ENCODE measurements at regions not wholly inside any gene's neighbourhood (a gene's known extent, or its start where the extent isn't known, plus 50 kb on each side); places are given as distances from the start of the nearest gene placed in this dataset.
"Not testable (repeated sequence)": the region's sequence is repeated elsewhere in the genome, so short reads cannot be mapped to it uniquely, and the experiment has no call there.

GRCh38 chr2:72078773-72079172 is 68.9 kb downstream of the CYP26B1 start:
- no peak overlapping the region for H2BK120ac ChIP-seq (ENCODE audit: low read depth, low read length)
- H3K9me3 ChIP-seq (ENCODE audit: control insufficient read depth, low read length) = peaks cover 18% of the 10 kb centered on the region
- peaks cover 12% of the 10 kb centered on the region for H3K4me1 ChIP-seq (ENCODE audit: control insufficient read depth, insufficient read depth, low read depth, low read length)
- no peak overlapping the region for H2AK5ac ChIP-seq (ENCODE audit: low read length, severe bottlenecking)
- no peak overlapping the region for H3K14ac ChIP-seq (ENCODE audit: low read length in 2 of 2)
- H3K27ac ChIP-seq (ENCODE audit: low read length, poor library complexity, severe bottlenecking) = no peak overlapping the region
- no peaks in the 10 kb centered on the region for H3K36me3 ChIP-seq (ENCODE audit: control insufficient read depth in 1 of 2, insufficient read depth in 2 of 2, low read depth in 1 of 2, low read length in 2 of 2)
- no peaks in the 10 kb centered on the region for H3K79me1 ChIP-seq (replicated peaks; ENCODE audit: low read length, poor library complexity, severe bottlenecking)
- no peak overlapping the region for H3K4me3 ChIP-seq (ENCODE audit: insufficient read depth in 1 of 2, low read depth in 1 of 2, low read length in 2 of 2)
- 76% methylated on average over 6 of the region's 6 CpGs for WGBS
- H2BK12ac ChIP-seq (ENCODE audit: low read length in 2 of 2) = no peak overlapping the region
- H2BK15ac ChIP-seq (ENCODE audit: low read depth, poor library complexity, severe bottlenecking) = no peak overlapping the region
- peaks cover 0 to 6% of the 10 kb centered on the region in 2 experiments for H3K27me3 ChIP-seq (ENCODE audit: control insufficient read depth in 1 of 2, insufficient read depth in 1 of 2, low read length in 2 of 2)
- H3K9ac ChIP-seq (ENCODE audit: low read length) = no peak overlapping the region
- H3K23ac ChIP-seq (ENCODE audit: low read length in 2 of 2) = no peak overlapping the region
- H4K91ac ChIP-seq (ENCODE audit: low read length) = no peak overlapping the region
- no peak overlapping the region for H2BK5ac ChIP-seq (ENCODE audit: low read depth, low read length, poor library complexity, severe bottlenecking)
- no peak overlapping the region for H3K18ac ChIP-seq (ENCODE audit: low read depth in 1 of 2, low read length in 2 of 2)
- DNase-seq = no peak
- H2AFZ ChIP-seq (ENCODE audit: low read depth, low read length) = no peak overlapping the region
- H3K4ac ChIP-seq (ENCODE audit: low read depth in 1 of 2, low read length in 2 of 2) = no peak overlapping the region
- H4K8ac ChIP-seq (ENCODE audit: low read length) = no peak overlapping the region
- no peak overlapping the region for H3K4me2 ChIP-seq (ENCODE audit: low read length, poor library complexity, severe bottlenecking)

GRCh38 chr2:72077702-72078169 is 69.9 kb downstream of the CYP26B1 start:
- 50% methylated on average over 1 of the region's 1 CpG for WGBS
- Histone ChIP-seq H4K8ac (ENCODE audit: low read length) (no peak overlapping the region), H2BK5ac (ENCODE audit: low read depth, low read length, poor library complexity, severe bottlenecking) (no peak overlapping the region), H2BK12ac (ENCODE audit: low read length in 2 of 2) (no peak overlapping the region), H3K4me1 (ENCODE audit: control insufficient read depth, insufficient read depth, low read depth, low read length) (peaks cover 12% of the 10 kb centered on the region), H3K36me3 (ENCODE audit: control insufficient read depth in 1 of 2, insufficient read depth in 2 of 2, low read depth in 1 of 2, low read length in 2 of 2) (no peaks in the 10 kb centered on the region), H4K91ac (ENCODE audit: low read length) (no peak overlapping the region), H2AK5ac (ENCODE audit: low read length, severe bottlenecking) (no peak overlapping the region), H3K79me1 (replicated peaks; ENCODE audit: low read length, poor library complexity, severe bottlenecking) (no peaks in the 10 kb centered on the region), H3K27me3 (ENCODE audit: control insufficient read depth in 1 of 2, insufficient read depth in 1 of 2, low read length in 2 of 2) (no peaks in the 10 kb centered on the region), H3K9me3 (ENCODE audit: control insufficient read depth, low read length) (peaks cover 24% of the 10 kb centered on the region), H2BK15ac (ENCODE audit: low read depth, poor library complexity, severe bottlenecking) (no peak overlapping the region), H3K18ac (ENCODE audit: low read depth in 1 of 2, low read length in 2 of 2) (no peak overlapping the region), H3K9ac (ENCODE audit: low read length) (no peak overlapping the region), H3K27ac (ENCODE audit: low read length, poor library complexity, severe bottlenecking) (no peak overlapping the region), H3K4me3 (ENCODE audit: insufficient read depth in 1 of 2, low read depth in 1 of 2, low read length in 2 of 2) (no peak overlapping the region), H3K23ac (ENCODE audit: low read length in 2 of 2) (no peak overlapping the region), H2AFZ (ENCODE audit: low read depth, low read length) (no peak overlapping the region), H3K4me2 (ENCODE audit: low read length, poor library complexity, severe bottlenecking) (no peak overlapping the region), H2BK120ac (ENCODE audit: low read depth, low read length) (no peak overlapping the region), H3K14ac (ENCODE audit: low read length in 2 of 2) (no peak overlapping the region), H3K4ac (ENCODE audit: low read depth in 1 of 2, low read length in 2 of 2) (no peak overlapping the region)
- DNase-seq = no peak

GRCh38 chr2:72073373-72073772 is 74.3 kb downstream of the CYP26B1 start:
- H3K4me2 ChIP-seq (ENCODE audit: low read length, poor library complexity, severe bottlenecking); DNase-seq: not testable (repeated sequence)
- 89% methylated on average over 8 of the region's 8 CpGs for WGBS

GRCh38 chr2:72064197-72064596 is 83.5 kb downstream of the CYP26B1 start:
- not testable (repeated sequence) for H3K23ac ChIP-seq (ENCODE audit: low read length in 2 of 2); H3K79me1 ChIP-seq (replicated peaks; ENCODE audit: low read length, poor library complexity, severe bottlenecking); H3K4me3 ChIP-seq (ENCODE audit: insufficient read depth in 1 of 2, low read depth in 1 of 2, low read length in 2 of 2); H3K4ac ChIP-seq (ENCODE audit: low read depth in 1 of 2, low read length in 2 of 2); H3K4me1 ChIP-seq (ENCODE audit: control insufficient read depth, insufficient read depth, low read depth, low read length); H2BK15ac ChIP-seq (ENCODE audit: low read depth, poor library complexity, severe bottlenecking); H2BK120ac ChIP-seq (ENCODE audit: low read depth, low read length); DNase-seq; H3K4me2 ChIP-seq (ENCODE audit: low read length, poor library complexity, severe bottlenecking); H3K27me3 ChIP-seq (ENCODE audit: control insufficient read depth in 1 of 2, insufficient read depth in 1 of 2, low read length in 2 of 2); H3K18ac ChIP-seq (ENCODE audit: low read depth in 1 of 2, low read length in 2 of 2); H3K9ac ChIP-seq (ENCODE audit: low read length); H2AK5ac ChIP-seq (ENCODE audit: low read length, severe bottlenecking); H2AFZ ChIP-seq (ENCODE audit: low read depth, low read length); H2BK12ac ChIP-seq (ENCODE audit: low read length in 2 of 2); H3K36me3 ChIP-seq (ENCODE audit: control insufficient read depth in 1 of 2, insufficient read depth in 2 of 2, low read depth in 1 of 2, low read length in 2 of 2); H3K14ac ChIP-seq (ENCODE audit: low read length in 2 of 2); H3K9me3 ChIP-seq (ENCODE audit: control insufficient read depth, low read length); H4K91ac ChIP-seq (ENCODE audit: low read length); H2BK5ac ChIP-seq (ENCODE audit: low read depth, low read length, poor library complexity, severe bottlenecking); H3K27ac ChIP-seq (ENCODE audit: low read length, poor library complexity, severe bottlenecking); H4K8ac ChIP-seq (ENCODE audit: low read length)
- 87% methylated on average over 9 of the region's 14 CpGs for WGBS

More at GRCh38 chr2:72073373-72073772, 74.3 kb downstream of the CYP26B1 start:
- H3K18ac ChIP-seq (ENCODE audit: low read depth in 1 of 2, low read length in 2 of 2); H2BK5ac ChIP-seq (ENCODE audit: low read depth, low read length, poor library complexity, severe bottlenecking); H4K91ac ChIP-seq (ENCODE audit: low read length); H3K36me3 ChIP-seq (ENCODE audit: control insufficient read depth in 1 of 2, insufficient read depth in 2 of 2, low read depth in 1 of 2, low read length in 2 of 2); H3K27ac ChIP-seq (ENCODE audit: low read length, poor library complexity, severe bottlenecking); H2AK5ac ChIP-seq (ENCODE audit: low read length, severe bottlenecking); H2BK12ac ChIP-seq (ENCODE audit: low read length in 2 of 2); H3K14ac ChIP-seq (ENCODE audit: low read length in 2 of 2); H3K4me3 ChIP-seq (ENCODE audit: insufficient read depth in 1 of 2, low read depth in 1 of 2, low read length in 2 of 2); H3K9ac ChIP-seq (ENCODE audit: low read length); H2BK15ac ChIP-seq (ENCODE audit: low read depth, poor library complexity, severe bottlenecking); H3K79me1 ChIP-seq (replicated peaks; ENCODE audit: low read length, poor library complexity, severe bottlenecking); H3K4ac ChIP-seq (ENCODE audit: low read depth in 1 of 2, low read length in 2 of 2); H3K23ac ChIP-seq (ENCODE audit: low read length in 2 of 2); H2BK120ac ChIP-seq (ENCODE audit: low read depth, low read length); H3K4me1 ChIP-seq (ENCODE audit: control insufficient read depth, insufficient read depth, low read depth, low read length); H4K8ac ChIP-seq (ENCODE audit: low read length); H2AFZ ChIP-seq (ENCODE audit: low read depth, low read length); H3K27me3 ChIP-seq (ENCODE audit: control insufficient read depth in 1 of 2, insufficient read depth in 1 of 2, low read length in 2 of 2): not testable (repeated sequence)
- H3K9me3 ChIP-seq (ENCODE audit: control insufficient read depth, low read length) = peaks cover 31% of the 10 kb centered on the region

All from mesenchymal stem cell (in vitro differentiated cells and primary cell).